H1 (cell line): ENCODE measurements at regions not wholly inside any gene's neighbourhood (a gene's known extent, or its start where the extent isn't known, plus 50 kb on each side); places are given as distances from the start of the nearest gene placed in this dataset.

ENCODE experiments used
- CTCF ChIA-PET: fragments of 300-600 bp; sonication (Branson Sonifier 250); formaldehyde crosslinking; loops from one replicate; lab custom pipeline; 2021; ENCODE audit not compliant: partially characterized antibody; lab: Charles Lee
- POLR2A ChIA-PET: fragments of 300-600 bp; sonication (Branson Sonifier 250); formaldehyde crosslinking; loops from one replicate; lab custom pipeline; 2021; ENCODE audit warnings: inconsistent platforms; ENCODE audit not compliant: partially characterized antibody; lab: Charles Lee
- DNase-seq, 2 experiments: peaks; one replicate each; pipeline versions ENCODE4 v3.0.0 to v3.0.0-alpha.2; 2010 to 2022; ENCODE audit warnings: low spot score in 2 of 2, low read depth in 1 of 2, mixed read lengths in 1 of 2
- FAIRE-seq: peaks from 2 replicates; lab custom pipeline; 2011; peaks lifted over from hg19 to GRCh38; lab: Jason Lieb, UNC
- H2AFZ ChIP-seq: 2 replicates; pipeline ENCODE4 v1.8.1; 2012; ENCODE audit warnings: low read length, inconsistent platforms
- H2AK5ac ChIP-seq: 2 replicates; pipeline ENCODE4 v1.6.1; 2013; ENCODE audit warnings: low read depth, low read length
- H2BK120ac ChIP-seq: replicated peaks from 2 replicates; pipeline ENCODE3; 2013; ENCODE audit warnings: low read depth, low read length, inconsistent platforms
- H2BK12ac ChIP-seq: 2 replicates; pipeline ENCODE4 v1.6.1; 2013; ENCODE audit warnings: low read depth, low read length
- H2BK15ac ChIP-seq: 2 replicates; pipeline ENCODE4 v1.6.1; 2013; ENCODE audit warnings: low read length
- H2BK20ac ChIP-seq: 2 replicates; pipeline ENCODE4 v1.6.1; 2013; ENCODE audit warnings: low read length
- H2BK5ac ChIP-seq: 2 replicates; pipeline ENCODE4 v1.6.1; 2013; ENCODE audit warnings: low read depth, low read length
- H3K14ac ChIP-seq: 2 replicates; pipeline ENCODE4 v1.6.1; 2013; ENCODE audit warnings: inconsistent platforms; ENCODE audit not compliant: insufficient read length
- H3K18ac ChIP-seq: 2 replicates; pipeline ENCODE4 v1.6.1; 2013; ENCODE audit warnings: low read length; ENCODE audit errors: extremely low read depth
- H3K23ac ChIP-seq: 2 replicates; pipeline ENCODE4 v1.6.1; 2013; ENCODE audit warnings: inconsistent platforms; ENCODE audit not compliant: insufficient read length
- H3K23me2 ChIP-seq: 2 replicates; pipeline ENCODE4 v1.6.1; 2013; ENCODE audit warnings: low read depth, low read length
- H3K27ac ChIP-seq: 2 replicates; pipeline ENCODE4 v1.6.1; 2011; ENCODE audit warnings: low read depth, low read length, inconsistent platforms
- H3K27me3 ChIP-seq, 4 experiments: replicated peaks in 1 of 4; 1 replicate in 1 of 4; 2 replicates in 3 of 4; pipeline versions ENCODE4 v1.6.1 to v1.8.1; 2011 to 2013; ENCODE audit warnings: low read length in 3 of 4, mild to moderate bottlenecking in 3 of 4, inconsistent platforms in 2 of 4, mixed read lengths in 2 of 4, moderate library complexity in 1 of 4; ENCODE audit not compliant: control insufficient read depth in 3 of 4, insufficient read depth in 3 of 4; ENCODE audit errors: extremely low read depth in 1 of 4
- H3K36me3 ChIP-seq, 4 experiments: 2 replicates each; pipeline versions ENCODE4 v1.6.1 to v1.8.1; 2011 to 2013; ENCODE audit warnings: mild to moderate bottlenecking in 4 of 4, low read length in 3 of 4, moderate library complexity in 2 of 4, control low read depth in 1 of 4, inconsistent platforms in 1 of 4; ENCODE audit not compliant: insufficient read depth in 4 of 4, control insufficient read depth in 2 of 4
- H3K4ac ChIP-seq: replicated peaks from 2 replicates; pipeline ENCODE3; 2013; ENCODE audit warnings: low read length, low read depth, mixed read lengths, inconsistent platforms; ENCODE audit not compliant: insufficient read length
- H3K4me1 ChIP-seq, 4 experiments: replicated peaks in 1 of 4; 1 replicate in 1 of 4; 2 replicates in 3 of 4; pipeline versions ENCODE4 v1.6.1 to v1.8.1; 2011 to 2013; ENCODE audit warnings: low read length in 3 of 4, inconsistent platforms in 2 of 4, mixed read lengths in 1 of 4; ENCODE audit not compliant: insufficient read depth in 4 of 4, control insufficient read depth in 3 of 4
- H3K4me2 ChIP-seq, 2 experiments: 2 replicates each; pipeline versions ENCODE4 v1.6.1 to v1.8.1; 2011 to 2013; ENCODE audit warnings: low read depth in 2 of 2, low read length in 2 of 2, control low read depth in 1 of 2, inconsistent platforms in 1 of 2, mild to moderate bottlenecking in 1 of 2; ENCODE audit not compliant: insufficient read depth in 1 of 2
- H3K4me3 ChIP-seq, 4 experiments: fragments of 200-600, 300-600 bp in 1 of 4; sonication (generic), shearing (Covaris generic), sonication (Bioruptor Twin) in 1 of 4; 2 replicates each; pipeline versions ENCODE4 v1.5.1 to v1.8.1; 2011 to 2016; ENCODE audit warnings: low read length in 4 of 4, low read depth in 3 of 4, control low read depth in 2 of 4, inconsistent platforms in 2 of 4, mild to moderate bottlenecking in 2 of 4, mixed read lengths in 1 of 4, moderate library complexity in 1 of 4; ENCODE audit not compliant: insufficient read depth in 2 of 4; ENCODE audit errors: extremely low read depth in 1 of 4
- H3K56ac ChIP-seq: replicated peaks from 2 replicates; pipeline ENCODE3; 2013; ENCODE audit warnings: low read depth, mild to moderate bottlenecking, mixed read lengths, low read length, inconsistent platforms; ENCODE audit not compliant: insufficient read length
- H3K79me1 ChIP-seq: 2 replicates; pipeline ENCODE4 v1.6.1; 2013; ENCODE audit warnings: low read depth, low read length, control low read depth
- H3K79me2 ChIP-seq, 2 experiments: 2 replicates each; pipeline versions ENCODE4 v1.6.1 to v1.8.1; 2012 to 2013; ENCODE audit warnings: low read length in 2 of 2, mild to moderate bottlenecking in 2 of 2, inconsistent platforms in 1 of 2; ENCODE audit not compliant: insufficient read depth in 2 of 2, control insufficient read depth in 1 of 2
- H3K9ac ChIP-seq, 4 experiments: replicated peaks in 1 of 4; 1 replicate in 1 of 4; 2 replicates in 3 of 4; pipeline versions ENCODE4 v1.6.1 to v1.8.1; 2011 to 2013; ENCODE audit warnings: low read depth in 3 of 4, low read length in 3 of 4, control low read depth in 2 of 4, mild to moderate bottlenecking in 2 of 4, moderate library complexity in 2 of 4, inconsistent platforms in 1 of 4; ENCODE audit errors: extremely low read depth in 1 of 4
- H3K9me3 ChIP-seq, 2 experiments: 2 replicates each; pipeline versions ENCODE4 v1.6.1 to v1.8.1; 2012 to 2013; ENCODE audit warnings: mild to moderate bottlenecking in 2 of 2, moderate library complexity in 2 of 2, control low read depth in 1 of 2, inconsistent platforms in 1 of 2, low read depth in 1 of 2, low read length in 1 of 2, mixed read lengths in 1 of 2; ENCODE audit not compliant: insufficient read depth in 2 of 2
- H4K20me1 ChIP-seq, 2 experiments: replicated peaks in 1 of 2; 2 replicates each; pipeline versions ENCODE3 to v1.8.1; 2011 to 2013; ENCODE audit warnings: inconsistent platforms in 2 of 2, low read length in 2 of 2, mild to moderate bottlenecking in 1 of 2; ENCODE audit not compliant: insufficient read depth in 2 of 2, control insufficient read depth in 1 of 2
- H4K5ac ChIP-seq: 2 replicates; pipeline ENCODE4 v1.6.1; 2013; ENCODE audit warnings: low read length, low read depth, mixed read lengths, inconsistent platforms; ENCODE audit not compliant: insufficient read length
- H4K8ac ChIP-seq: 2 replicates; pipeline ENCODE4 v1.8.0; 2013; ENCODE audit warnings: mild to moderate bottlenecking, moderate library complexity, low read length, inconsistent platforms; ENCODE audit not compliant: insufficient read depth; ENCODE audit errors: extremely low read depth
- H4K91ac ChIP-seq: replicated peaks from 2 replicates; pipeline ENCODE3; 2013; ENCODE audit warnings: low read length, mixed read lengths, inconsistent platforms; ENCODE audit not compliant: insufficient read length
- HDAC2 ChIP-seq, 2 experiments: fragments of 300-600 bp in 1 of 2; sonication (generic) in 1 of 2; IDR thresholded peaks; 2 replicates each; pipeline ENCODE4 v1.6.1; 2011 to 2012; ENCODE audit warnings: low read depth in 2 of 2, low read length in 2 of 2, mild to moderate bottlenecking in 2 of 2, moderate library complexity in 2 of 2, borderline replicate concordance in 1 of 2, inconsistent platforms in 1 of 2
- NRF1 ChIP-seq: IDR thresholded peaks from 2 replicates; pipeline ENCODE4 v1.6.1; 2011; ENCODE audit warnings: mild to moderate bottlenecking, low read depth, low read length, improper control_type of control experiment
- POU5F1 ChIP-seq: IDR thresholded peaks from 2 replicates; pipeline ENCODE4 v1.6.1; 2011; ENCODE audit warnings: low read depth, mild to moderate bottlenecking, low read length, moderate library complexity
- RBBP5 ChIP-seq: IDR thresholded peaks from 2 replicates; pipeline ENCODE4 v1.7.1; 2012; ENCODE audit warnings: low read depth, mild to moderate bottlenecking, inconsistent platforms, low read length, moderate library complexity, borderline replicate concordance
- RFX5 ChIP-seq: IDR thresholded peaks from 2 replicates; pipeline ENCODE4 v1.6.1; 2011; ENCODE audit warnings: low read depth, low read length, improper control_type of control experiment, borderline replicate concordance
- SIRT6 ChIP-seq: IDR thresholded peaks from one replicate; pipeline ENCODE4 v1.7.1; 2012; ENCODE audit warnings: low read length, inconsistent platforms
- SP4 ChIP-seq: IDR thresholded peaks from 2 replicates; pipeline ENCODE4 v1.6.1; 2012; ENCODE audit warnings: low read length, inconsistent platforms
- SUZ12 ChIP-seq: fragments of 200-600 bp; sonication (generic); IDR thresholded peaks from 2 replicates; pipeline ENCODE4 v1.6.1; 2012; ENCODE audit warnings: mild to moderate bottlenecking, inconsistent platforms, low read length, moderate library complexity, mixed read lengths
- TEAD4 ChIP-seq: IDR thresholded peaks from 2 replicates; pipeline ENCODE4 v1.6.1; 2012; ENCODE audit warnings: low read depth, low read length, inconsistent platforms, mixed read lengths
- WGBS, 2 experiments: shearing (Covaris generic) in 1 of 2; methylation state at CpG; one replicate each; pipeline versions ENCODE4 v1.1.6 to v1.1.7; 2013 to 2015; ENCODE audit warnings: low lambda C conversion rate in 2 of 2, mixed read lengths in 2 of 2, inconsistent platforms in 1 of 2, low coverage in 1 of 2, missing lambda C conversion rate in 1 of 2; ENCODE audit not compliant: insufficient replicate concordance in 2 of 2, insufficient coverage in 1 of 2, insufficient read length in 1 of 2; ENCODE audit errors: extremely low coverage in 1 of 2, missing lambda C conversion rate in 1 of 2; 5-methylcytosine and 5-hydroxymethylcytosine counted together

DNA sequence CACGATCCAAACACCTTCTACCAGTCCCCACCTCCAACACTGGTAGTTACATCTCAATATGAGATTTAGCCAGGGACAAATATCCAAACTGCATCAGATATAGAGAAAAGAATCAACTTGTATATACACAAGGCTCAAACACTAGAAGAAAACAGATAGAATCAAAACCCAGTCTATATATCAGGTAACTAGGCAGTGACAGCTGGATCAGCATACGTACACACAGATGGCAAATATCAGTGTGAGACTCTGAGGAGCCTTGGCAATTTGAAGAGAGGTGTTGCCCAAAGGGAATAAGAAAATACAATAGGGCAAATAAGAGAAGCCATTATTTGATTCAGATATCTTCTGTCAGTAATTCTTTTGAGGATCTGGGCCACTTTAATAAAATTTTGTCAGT lies 951.3 kb upstream of the CHORDC1 start:
- Histone ChIP-seq H2BK20ac (no peak overlapping the region), H2BK15ac (no peak overlapping the region), H3K56ac (no peak overlapping the region), H3K9me3 (no peaks in the 10 kb centered on the region), H3K23ac (no peak overlapping the region), H2BK5ac (no peak overlapping the region), H3K79me2 (no peaks in the 10 kb centered on the region), H4K5ac (no peak overlapping the region), H3K4ac (no peak overlapping the region), H4K91ac (no peak overlapping the region)
- TF ChIP-seq SIRT6 (no peak), TEAD4 (no peak), RFX5 (no peak), HDAC2 (IDR thresholded peaks at IDR 0.05; ENCODE audit: borderline replicate concordance in 1 of 2, low read depth in 2 of 2, low read length in 2 of 2) (no peak), NRF1 (no peak), SP4 (no peak), RBBP5 (no peak), POU5F1 (no peak), SUZ12 (no peak)
- TF ChIP-seq, all 59 proteins: peak for 0
- POLR2A ChIA-PET: no interaction called here
- Histone ChIP-seq H3K27me3 (no peaks in the 10 kb centered on the region), H2AFZ (no peak overlapping the region), H3K4me2 (no peak overlapping the region), H2BK12ac (no peak overlapping the region), H4K8ac (no peak overlapping the region), H4K20me1 (no peaks in the 10 kb centered on the region), H3K36me3 (no peaks in the 10 kb centered on the region), H2BK120ac (no peak overlapping the region), H3K18ac (no peak overlapping the region), H3K79me1 (no peaks in the 10 kb centered on the region), H3K9ac (no peak overlapping the region), H3K27ac (no peak overlapping the region), H2AK5ac (no peak overlapping the region), H3K23me2 (no peaks in the 10 kb centered on the region), H3K14ac (no peak overlapping the region), H3K4me3 (no peak overlapping the region), H3K4me1 (no peaks in the 10 kb centered on the region)
- no peak for DNase-seq
- no peak for FAIRE-seq
- WGBS, 2 experiments: 100% methylated on average over 2 of the region's 2 CpGs; no CpG with 5 or more reads in 1 of the 2 experiments
- CTCF ChIA-PET: no interaction called here
